H1 (cell line): ENCODE measurements at regions not wholly inside any gene's neighbourhood (a gene's known extent, or its start where the extent isn't known, plus 50 kb on each side); places are given as distances from the start of the nearest gene placed in this dataset.

Experiments used
- BACH1 ChIP-seq: IDR thresholded peaks from 2 replicates; pipeline ENCODE4 v1.6.1; 2012; ENCODE audit warnings: low read length, improper control_type of control experiment
- SIN3A ChIP-seq, 2 experiments: IDR thresholded peaks in 1 of 2; conservative IDR thresholded peaks in 1 of 2; 2 replicates each; pipeline ENCODE4 v1.6.1; 2011 to 2012; ENCODE audit warnings: low read length in 2 of 2, improper control_type of control experiment in 1 of 2, low read depth in 1 of 2, mild to moderate bottlenecking in 1 of 2
- TBP ChIP-seq: IDR thresholded peaks from 2 replicates; pipeline ENCODE4 v1.6.1; 2011; ENCODE audit warnings: low read depth, low read length, improper control_type of control experiment
- TF ChIP-seq, protein P1 (sequence below): IDR thresholded peaks from 2 replicates; pipeline ENCODE4 v1.6.1; 2012; ENCODE audit warnings: low read length, inconsistent platforms

DNA sequence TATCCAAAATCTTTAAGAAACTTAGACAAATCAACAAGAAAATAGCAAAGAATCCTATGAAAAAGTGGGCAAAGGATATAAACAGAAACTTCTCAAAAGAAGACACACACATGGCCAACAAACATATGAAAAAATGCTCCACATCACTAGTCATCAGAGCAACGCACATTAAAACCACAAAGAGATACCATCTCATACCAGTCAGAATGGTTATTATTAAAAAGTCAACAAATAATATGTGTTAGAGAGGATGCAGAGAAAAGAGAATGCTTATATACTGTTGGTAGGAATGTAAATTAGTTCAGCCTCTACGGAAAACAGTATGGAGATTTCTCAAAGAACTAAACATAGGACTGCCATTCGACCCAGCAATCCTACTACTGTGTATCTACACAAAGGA lies 212.0 kb upstream of the DTNBP1 start (continued):
- TF ChIP-seq SIN3A (conservative IDR thresholded peaks at IDR 0.05 in 1 of 2, IDR thresholded peaks at IDR 0.05 in 1 of 2; ENCODE audit: low read depth in 1 of 2, low read length in 2 of 2), result no peak
- TF ChIP-seq TBP, result no peak
- TF ChIP-seq BACH1, result no peak
- TF ChIP-seq, protein P1, sequence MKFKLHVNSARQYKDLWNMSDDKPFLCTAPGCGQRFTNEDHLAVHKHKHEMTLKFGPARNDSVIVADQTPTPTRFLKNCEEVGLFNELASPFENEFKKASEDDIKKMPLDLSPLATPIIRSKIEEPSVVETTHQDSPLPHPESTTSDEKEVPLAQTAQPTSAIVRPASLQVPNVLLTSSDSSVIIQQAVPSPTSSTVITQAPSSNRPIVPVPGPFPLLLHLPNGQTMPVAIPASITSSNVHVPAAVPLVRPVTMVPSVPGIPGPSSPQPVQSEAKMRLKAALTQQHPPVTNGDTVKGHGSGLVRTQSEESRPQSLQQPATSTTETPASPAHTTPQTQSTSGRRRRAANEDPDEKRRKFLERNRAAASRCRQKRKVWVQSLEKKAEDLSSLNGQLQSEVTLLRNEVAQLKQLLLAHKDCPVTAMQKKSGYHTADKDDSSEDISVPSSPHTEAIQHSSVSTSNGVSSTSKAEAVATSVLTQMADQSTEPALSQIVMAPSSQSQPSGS, result no peak
